ENCODE measurements at regions not wholly inside any gene's neighbourhood (a gene's known extent, or its start where the extent isn't known, plus 50 kb on each side); places are given as distances from the start of the nearest gene placed in this dataset.

GRCh38 chr9:92165484-92165883, 50.3 kb upstream of the SPTLC1 start:
- no peak for ATAC-seq
- H3K4me1 Mint-ChIP-seq = no peaks in the 10 kb centered on the region
- H3K36me3 Mint-ChIP-seq = peaks cover 0 to 18% (median 13%) of the 10 kb centered on the region in 3 donors
- no peak for DNase-seq
- POLR2A ChIA-PET = no interaction called here
- H3K27ac Mint-ChIP-seq = no peak overlapping the region
- H3K4me3 Mint-ChIP-seq = no peak overlapping the region
- peaks cover 0 to 12% (median 4%) of the 10 kb centered on the region in 5 donors for H3K27me3 Mint-ChIP-seq
- peaks cover 4 to 25% (median 20%) of the 10 kb centered on the region in 9 donors for H3K9me3 Mint-ChIP-seq
